Adrenal gland (tissue), 9 donors: ENCODE measurements at regions not wholly inside any gene's neighbourhood (a gene's known extent, or its start where the extent isn't known, plus 50 kb on each side); places are given as distances from the start of the nearest gene placed in this dataset.

ENCODE experiments used
- DNase-seq, 7 donors: peaks; one replicate each; pipeline ENCODE4 v3.0.0-alpha.2; 2019 to 2020
- H3K27ac ChIP-seq, 5 donors: fragments of 200-600 bp; sonication (generic) in 4 of 5; 1 replicate in 3 of 5; 2 replicates in 2 of 5; pipeline versions ENCODE4 v1.5.1 to v1.8.0; 2016 to 2020; ENCODE audit warnings: mild to moderate bottlenecking in 1 of 5
- H3K27me3 ChIP-seq: fragments of 200-600 bp; 2 replicates; pipeline ENCODE4 v1.8.0; 2021
- H3K36me3 ChIP-seq, 2 donors: fragments of 200-600 bp; replicated peaks in 1 of 2; 1 replicate in 1 of 2; 2 replicates in 1 of 2; pipeline versions ENCODE4 v1.5.1 to v1.8.0; 2018 to 2022
- H3K4me1 ChIP-seq, 2 donors: fragments of 200-600 bp; replicated peaks in 1 of 2; 1 replicate in 1 of 2; 2 replicates in 1 of 2; pipeline versions ENCODE4 v1.5.1 to v1.8.0; 2018 to 2021
- H3K4me3 ChIP-seq, 4 donors: fragments of 200-600 bp; sonication (generic) in 3 of 4; one replicate each; pipeline ENCODE4 v1.5.1; 2016 to 2018
- H3K9me3 ChIP-seq, 3 donors: fragments of 200-600 bp; sonication (generic) in 1 of 3; replicated peaks in 1 of 3; 1 replicate in 2 of 3; 2 replicates in 1 of 3; pipeline versions ENCODE4 v1.5.1 to v1.8.0; 2016 to 2021
- CTCF ChIP-seq, 6 experiments: fragments of 450-650 bp in 4 of 6; fragments of 200-600 bp in 2 of 6; sonication (generic) in 1 of 6; IDR thresholded peaks; 1 replicate in 5 of 6; 2 replicates in 1 of 6; pipeline versions ENCODE4 v1.5.1 to v1.8.0; 2016 to 2021; ENCODE audit warnings: antibody characterized with exemption in 6 of 6, mild to moderate bottlenecking in 2 of 6, moderate library complexity in 1 of 6
- POLR2A ChIP-seq, 2 donors: fragments of 450-650 bp; IDR thresholded peaks; one replicate each; pipeline ENCODE4 v1.6.1; 2017; ENCODE audit warnings: antibody characterized with exemption in 2 of 2, mild to moderate bottlenecking in 2 of 2, moderate library complexity in 1 of 2
- WGBS, 4 donors: extraction: QIAGEN DNeasy Blood & Tissue Kit in 2 of 4; methylation state at CpG; one replicate each; pipeline versions ENCODE4 v1.1.5 to v1.1.7; 2013 to 2017; 5-methylcytosine and 5-hydroxymethylcytosine counted together
- intact Hi-C, 2 donors: fragments of 100-400 bp; cut with DNase I; formaldehyde crosslinking; loops; one replicate each; pipeline versions ENCODE4 v1.14.1 to v1.15.0; 2022 to 2023
- donor health status: healthy with polysubstance abuse.
- donor health status: Bipolar disorder and iron deficiency.
- donor health status: DM: yes; HTN: yes; CAD: no.
- donor health status: DM: no; HTN: no; CAD: no.
- donor health status: DM: no; HTN: no; CAD: no.

- intact Hi-C loops, result no loop called here
- Histone ChIP-seq H3K27me3 (no peaks in the 10 kb centered on the region), H3K27ac (no peak overlapping the region), H3K9me3 (no peaks in the 10 kb centered on the region), H3K4me3 (peak overlapping the region in 1 of 4 donors; percentile 28), H3K36me3 (no peaks in the 10 kb centered on the region), H3K4me1 (no peaks in the 10 kb centered on the region)
- DNase-seq, result peak in 2 of 7 donors; percentile 5 to 21
- TF ChIP-seq CTCF (IDR thresholded peaks at IDR 0.05) (peak in 4 of 6 experiments; percentile 23 to 59 (median 44)), POLR2A (IDR thresholded peaks at IDR 0.05) (no peak)
Observed at GRCh38 chrX:88613338-88613737, 133.7 kb upstream of the CPXCR1 start.

- no peak overlapping the region for H3K4me3 ChIP-seq
- no peaks in the 10 kb centered on the region for H3K4me1 ChIP-seq
- WGBS, 4 donors, result 32 to 54% (median 39%) methylated on average over 2 of the region's 2 CpGs
- TF ChIP-seq CTCF (IDR thresholded peaks at IDR 0.05) (no peak), POLR2A (IDR thresholded peaks at IDR 0.05) (no peak)
- H3K27me3 ChIP-seq, result no peaks in the 10 kb centered on the region
- H3K36me3 ChIP-seq, result no peaks in the 10 kb centered on the region
- no peak for DNase-seq
- intact Hi-C loops, result no loop called here
- no peaks in the 10 kb centered on the region for H3K9me3 ChIP-seq
- no peak overlapping the region for H3K27ac ChIP-seq
Observed at GRCh38 chrX:88621278-88621677, 125.7 kb upstream of the CPXCR1 start.

GRCh38 chrX:88655460-88655859 lies 91.6 kb upstream of the CPXCR1 start:
- no peak for TF ChIP-seq POLR2A (IDR thresholded peaks at IDR 0.05)
- no peak for TF ChIP-seq CTCF (IDR thresholded peaks at IDR 0.05)
- intact Hi-C loops, result no loop called here
- H3K9me3 ChIP-seq, result no peaks in the 10 kb centered on the region
- DNase-seq, result no peak
- no peaks in the 10 kb centered on the region for H3K27me3 ChIP-seq
- no peaks in the 10 kb centered on the region for H3K4me1 ChIP-seq
- no peaks in the 10 kb centered on the region for H3K36me3 ChIP-seq
- H3K27ac ChIP-seq, result no peak overlapping the region
- no peak overlapping the region for H3K4me3 ChIP-seq

GRCh38 chrX:88660836-88661235 lies 86.2 kb upstream of the CPXCR1 start:
- 47 to 84% (median 63%) methylated on average over 1 of the region's 1 CpG for WGBS, 4 donors
- Histone ChIP-seq H3K4me3 (no peak overlapping the region), H3K9me3 (no peaks in the 10 kb centered on the region), H3K27me3 (no peaks in the 10 kb centered on the region), H3K36me3 (no peaks in the 10 kb centered on the region), H3K27ac (no peak overlapping the region), H3K4me1 (no peaks in the 10 kb centered on the region)
- intact Hi-C loops, result no loop called here
- TF ChIP-seq CTCF (IDR thresholded peaks at IDR 0.05), result no peak
- TF ChIP-seq POLR2A (IDR thresholded peaks at IDR 0.05), result no peak
- no peak for DNase-seq
